Testis (tissue), 2 donors: ENCODE measurements at regions not wholly inside any gene's neighbourhood (a gene's known extent, or its start where the extent isn't known, plus 50 kb on each side); places are given as distances from the start of the nearest gene placed in this dataset.
"Not testable (repeated sequence)": the region's sequence is repeated elsewhere in the genome, so short reads cannot be mapped to it uniquely, and the experiment has no call there.

Experiments used
- DNase-seq: peaks from one replicate; pipeline ENCODE4 v3.0.0-alpha.2; 2019
- H3K27ac ChIP-seq, 2 donors: fragments of 200-600 bp; sonication (generic); one replicate each; pipeline ENCODE4 v1.5.1; 2019
- H3K27me3 ChIP-seq: fragments of 200-600 bp; sonication (generic); one replicate; pipeline ENCODE4 v1.5.1; 2019
- H3K36me3 ChIP-seq: fragments of 200-600 bp; sonication (generic); one replicate; pipeline ENCODE4 v1.5.1; 2017; ENCODE audit warnings: low read depth; ENCODE audit errors: missing control alignments
- H3K4me1 ChIP-seq: fragments of 200-600 bp; sonication (generic); one replicate; pipeline ENCODE4 v1.5.1; 2019
- H3K4me3 ChIP-seq, 2 donors: fragments of 200-600 bp; sonication (generic); one replicate each; pipeline ENCODE4 v1.5.1; 2017 to 2019
- H3K9me3 ChIP-seq: fragments of 200-600 bp; sonication (generic); one replicate; pipeline ENCODE4 v1.5.1; 2017
- POLR2A ChIP-seq: fragments of 450-650 bp; IDR thresholded peaks from one replicate; pipeline ENCODE4 v1.6.1; 2017; ENCODE audit warnings: antibody characterized with exemption, mild to moderate bottlenecking, moderate library complexity
- WGBS, 2 donors: methylation state at CpG; one replicate each; pipeline ENCODE4 v1.1.5; 2018; 5-methylcytosine and 5-hydroxymethylcytosine counted together
- intact Hi-C: fragments of 100-400 bp; cut with DNase I; formaldehyde crosslinking; loops from one replicate; pipeline ENCODE4 v1.15.1; 2023; ENCODE audit warnings: low total_unique reads
- TF ChIP-seq, protein P1 (sequence below), 3 experiments: fragments of 450-650 bp in 2 of 3; fragments of 200-600 bp in 1 of 3; sonication (generic) in 1 of 3; IDR thresholded peaks; one replicate each; pipeline ENCODE4 v1.5.1; 2016 to 2019; ENCODE audit warnings: antibody characterized with exemption in 3 of 3, mild to moderate bottlenecking in 2 of 3, moderate library complexity in 1 of 3

DNA sequence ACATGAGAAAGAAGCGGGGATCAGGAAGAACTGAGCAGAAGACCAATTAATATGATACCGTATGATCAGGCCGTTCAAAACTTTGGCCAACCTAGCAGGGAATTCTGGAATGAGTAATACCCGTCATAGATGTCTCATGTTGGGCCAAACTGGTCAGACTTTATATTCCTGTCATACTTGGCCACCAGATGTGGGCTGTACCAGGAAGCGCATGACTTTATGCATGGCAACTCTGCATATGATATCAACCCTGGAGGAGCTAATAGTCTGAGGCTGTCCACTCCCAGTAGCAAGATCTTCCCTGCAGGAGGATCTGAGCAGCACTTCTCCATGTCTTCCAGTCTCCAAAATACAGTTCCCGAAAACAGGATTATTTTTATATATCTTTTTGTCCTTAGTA lies 68.5 kb upstream of the NAA35 start:
- Histone ChIP-seq H3K36me3 (no peaks in the 10 kb centered on the region), H3K9me3 (no peaks in the 10 kb centered on the region), H3K27me3 (no peaks in the 10 kb centered on the region), H3K4me1 (no peaks in the 10 kb centered on the region), H3K27ac (no peak overlapping the region), H3K4me3 (no peak overlapping the region)
- no peak for DNase-seq
- intact Hi-C loops: no loop called here
- WGBS, 2 donors: 95 to 96% methylated on average over 6 of the region's 6 CpGs
- TF ChIP-seq POLR2A: no peak
- TF ChIP-seq, protein P1, sequence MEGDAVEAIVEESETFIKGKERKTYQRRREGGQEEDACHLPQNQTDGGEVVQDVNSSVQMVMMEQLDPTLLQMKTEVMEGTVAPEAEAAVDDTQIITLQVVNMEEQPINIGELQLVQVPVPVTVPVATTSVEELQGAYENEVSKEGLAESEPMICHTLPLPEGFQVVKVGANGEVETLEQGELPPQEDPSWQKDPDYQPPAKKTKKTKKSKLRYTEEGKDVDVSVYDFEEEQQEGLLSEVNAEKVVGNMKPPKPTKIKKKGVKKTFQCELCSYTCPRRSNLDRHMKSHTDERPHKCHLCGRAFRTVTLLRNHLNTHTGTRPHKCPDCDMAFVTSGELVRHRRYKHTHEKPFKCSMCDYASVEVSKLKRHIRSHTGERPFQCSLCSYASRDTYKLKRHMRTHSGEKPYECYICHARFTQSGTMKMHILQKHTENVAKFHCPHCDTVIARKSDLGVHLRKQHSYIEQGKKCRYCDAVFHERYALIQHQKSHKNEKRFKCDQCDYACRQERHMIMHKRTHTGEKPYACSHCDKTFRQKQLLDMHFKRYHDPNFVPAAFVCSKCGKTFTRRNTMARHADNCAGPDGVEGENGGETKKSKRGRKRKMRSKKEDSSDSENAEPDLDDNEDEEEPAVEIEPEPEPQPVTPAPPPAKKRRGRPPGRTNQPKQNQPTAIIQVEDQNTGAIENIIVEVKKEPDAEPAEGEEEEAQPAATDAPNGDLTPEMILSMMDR (IDR thresholded peaks at IDR 0.05): no peak

DNA sequence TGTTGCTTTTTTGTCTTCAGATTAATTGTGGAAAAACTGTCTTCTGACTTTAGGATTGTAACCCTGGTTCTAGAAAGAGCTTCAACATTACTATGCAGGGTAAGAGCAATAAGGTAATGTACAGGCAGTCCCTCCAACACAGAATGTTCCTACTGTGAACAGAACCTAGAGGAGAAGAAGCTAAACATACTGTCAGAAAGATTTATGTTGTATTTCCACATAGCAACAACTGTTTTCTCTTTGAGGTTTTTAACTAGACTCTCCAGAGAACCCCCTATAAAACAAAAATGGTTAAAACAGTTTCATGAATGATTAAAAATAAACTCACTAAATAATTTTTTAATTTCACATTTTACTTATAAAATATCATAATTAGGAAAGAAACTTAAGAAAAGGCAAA lies 64.3 kb upstream of the NAA35 start:
- intact Hi-C loops: no loop called here
- Histone ChIP-seq H3K4me1 (no peaks in the 10 kb centered on the region), H3K4me3 (no peak overlapping the region), H3K9me3 (no peaks in the 10 kb centered on the region), H3K27me3 (no peaks in the 10 kb centered on the region), H3K36me3 (no peaks in the 10 kb centered on the region), H3K27ac (no peak overlapping the region)
- TF ChIP-seq, protein P1 (IDR thresholded peaks at IDR 0.05): no peak
- no peak for TF ChIP-seq POLR2A
- DNase-seq: no peak

DNA sequence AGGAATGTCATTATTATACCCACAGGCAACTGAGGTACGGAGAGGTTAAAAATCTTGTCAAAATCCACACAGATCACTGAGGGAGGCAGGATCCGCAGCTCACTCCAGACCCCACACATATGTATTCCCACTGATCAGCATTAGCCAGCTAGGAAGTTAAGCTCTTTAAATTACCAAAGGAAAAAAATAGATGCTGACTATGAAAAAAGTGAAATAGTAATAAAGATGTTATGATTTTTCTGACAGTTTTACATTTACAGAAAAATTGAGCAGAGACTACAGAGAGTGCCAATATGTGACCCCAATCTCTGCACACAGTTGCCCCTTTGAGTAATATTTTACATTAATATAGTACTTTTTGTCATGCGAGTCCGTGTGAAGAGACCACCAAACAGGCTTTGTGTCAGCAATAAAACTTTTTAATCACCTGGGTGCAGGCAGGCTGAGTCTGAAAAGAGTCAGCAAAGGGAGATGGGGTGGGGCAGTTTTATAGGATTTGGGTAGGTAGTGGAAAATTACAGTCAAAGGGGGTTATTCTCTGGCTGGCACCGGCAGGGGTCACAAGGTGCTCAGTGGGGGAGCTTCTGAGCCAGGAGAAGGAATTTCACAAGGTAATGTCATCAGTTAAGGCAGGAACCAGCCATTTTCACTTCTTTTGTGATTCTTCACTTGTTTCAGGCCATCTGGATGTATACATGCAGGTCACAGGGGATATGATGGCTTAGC lies 61.9 kb upstream of the NAA35 start:
- H3K36me3 ChIP-seq, DNase-seq, H3K27me3 ChIP-seq, H3K27ac ChIP-seq, H3K9me3 ChIP-seq, intact Hi-C loops, H3K4me3 ChIP-seq, H3K4me1 ChIP-seq: not testable (repeated sequence)
- 77 to 86% methylated on average over 5 of the region's 5 CpGs for WGBS, 2 donors

DNA sequence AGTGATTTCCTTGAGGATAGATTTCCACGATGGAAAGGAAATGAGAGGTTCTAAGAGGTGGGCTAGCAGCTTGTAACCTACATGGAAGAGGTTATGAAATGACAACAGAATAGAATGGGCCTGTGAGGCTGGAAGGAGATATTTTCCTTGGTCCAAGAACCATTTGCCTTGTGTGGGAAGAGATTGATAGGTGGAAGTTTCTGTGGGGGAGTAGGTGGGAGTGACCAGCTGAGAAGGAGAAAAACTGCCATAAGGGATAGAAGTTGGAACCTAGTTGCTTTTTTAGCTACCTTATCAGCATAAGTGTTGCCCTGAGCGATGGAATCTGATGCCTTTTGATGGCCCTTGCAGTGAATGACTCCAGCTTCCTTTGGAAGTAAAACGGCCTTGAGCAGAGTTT lies 60.4 kb upstream of the NAA35 start:
- H3K36me3 ChIP-seq, intact Hi-C loops, H3K9me3 ChIP-seq, H3K4me3 ChIP-seq, DNase-seq, H3K27ac ChIP-seq, H3K27me3 ChIP-seq, H3K4me1 ChIP-seq: not testable (repeated sequence)
- 55 to 56% methylated on average over 3 of the region's 3 CpGs for WGBS, 2 donors

DNA sequence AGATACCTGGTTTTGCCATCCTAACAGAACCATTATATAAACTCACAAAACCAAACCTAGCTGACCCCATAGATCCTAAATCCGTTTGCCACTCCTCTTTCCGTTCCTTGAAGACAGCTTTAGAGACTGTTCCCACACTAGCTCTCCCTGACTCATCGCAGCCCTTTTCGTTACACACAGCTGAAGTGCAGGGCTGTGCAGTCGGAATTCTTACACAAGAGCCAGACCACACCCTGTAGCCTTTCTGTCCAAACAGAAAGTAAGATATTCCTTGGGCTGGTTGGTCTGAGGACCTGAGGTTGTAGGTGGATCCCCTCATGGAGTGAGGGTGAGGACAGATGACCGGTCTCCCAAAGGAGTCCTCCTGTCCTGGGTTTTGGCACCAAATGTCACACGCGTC lies 56.7 kb upstream of the NAA35 start:
- Histone ChIP-seq H3K9me3 (no peaks in the 10 kb centered on the region), H3K4me1 (no peaks in the 10 kb centered on the region), H3K36me3 (no peaks in the 10 kb centered on the region), H3K27ac (no peak overlapping the region), H3K4me3 (no peak overlapping the region), H3K27me3 (no peaks in the 10 kb centered on the region)
- DNase-seq: no peak
- intact Hi-C loops: no loop called here
- 97 to 99% methylated on average over 8 of the region's 8 CpGs for WGBS, 2 donors
- TF ChIP-seq POLR2A: no peak
- TF ChIP-seq, protein P1 (IDR thresholded peaks at IDR 0.05): no peak

DNA sequence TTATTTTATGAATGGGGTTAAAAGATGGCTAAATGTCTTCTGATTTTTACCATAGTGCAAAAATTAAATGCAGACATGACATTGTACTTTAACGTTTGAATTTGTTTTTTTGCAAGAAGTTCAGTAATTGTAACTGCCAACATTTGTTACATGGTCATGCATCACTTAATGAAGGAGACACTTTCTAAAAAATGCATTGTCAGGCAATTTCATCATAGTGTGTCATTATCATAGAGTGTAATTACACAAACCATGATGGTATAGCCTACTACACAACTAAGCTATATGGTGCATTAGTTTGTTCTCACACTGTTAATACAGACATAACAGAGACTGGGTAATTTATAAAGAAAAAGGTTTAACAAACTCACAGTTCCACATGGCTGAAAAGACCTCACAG lies 50.0 kb upstream of the NAA35 start:
- 76 to 81% methylated on average over 1 of the region's 1 CpG for WGBS, 2 donors
- DNase-seq: no peak
- Histone ChIP-seq H3K4me3 (no peak overlapping the region), H3K27me3 (no peaks in the 10 kb centered on the region), H3K4me1 (no peaks in the 10 kb centered on the region), H3K9me3 (no peaks in the 10 kb centered on the region), H3K36me3 (no peaks in the 10 kb centered on the region), H3K27ac (no peak overlapping the region)
- intact Hi-C loops: no loop called here
- TF ChIP-seq, protein P1 (IDR thresholded peaks at IDR 0.05): no peak
- TF ChIP-seq POLR2A: no peak
